Activated CD8-positive, alpha-beta memory T cell treated with anti-CD3 and anti-CD28 coated beads for 48 hours (primary cell): ENCODE measurements at regions not wholly inside any gene's neighbourhood (a gene's known extent, or its start where the extent isn't known, plus 50 kb on each side); places are given as distances from the start of the nearest gene placed in this dataset.
"Not testable (repeated sequence)": the region's sequence is repeated elsewhere in the genome, so short reads cannot be mapped to it uniquely, and the experiment has no call there.

Experiments used
- DNase-seq, 3 experiments: peaks; one replicate each; pipeline ENCODE4 v3.0.0-alpha.2; 2020; ENCODE audit warnings: low read depth in 2 of 3, low spot score in 2 of 3

DNA sequence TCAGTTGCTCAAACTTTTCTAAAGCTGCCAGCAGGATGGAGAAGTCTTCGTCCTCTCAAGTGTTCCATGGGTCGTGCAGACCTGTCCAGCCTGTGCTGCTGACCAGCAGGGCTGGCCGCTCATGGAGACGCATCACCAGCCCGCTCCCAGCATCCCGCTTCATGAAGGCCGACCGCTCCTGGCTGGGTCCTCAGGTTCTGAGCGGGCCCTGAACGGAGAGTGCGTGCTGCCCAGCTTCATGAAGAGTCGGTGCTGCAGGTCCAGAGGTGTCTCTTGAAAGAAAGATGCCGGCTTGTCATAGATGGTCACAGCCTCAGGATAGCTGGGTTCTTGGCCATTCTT, 75.8 kb upstream of the KCNAB1 start:
- no peak for DNase-seq

GRCh38 chr3:156048483-156048882, 71.9 kb upstream of the KCNAB1 start:
- not testable (repeated sequence) for DNase-seq

GRCh38 chr3:156050918-156051317, 69.5 kb upstream of the KCNAB1 start:
- DNase-seq, result no peak

DNA sequence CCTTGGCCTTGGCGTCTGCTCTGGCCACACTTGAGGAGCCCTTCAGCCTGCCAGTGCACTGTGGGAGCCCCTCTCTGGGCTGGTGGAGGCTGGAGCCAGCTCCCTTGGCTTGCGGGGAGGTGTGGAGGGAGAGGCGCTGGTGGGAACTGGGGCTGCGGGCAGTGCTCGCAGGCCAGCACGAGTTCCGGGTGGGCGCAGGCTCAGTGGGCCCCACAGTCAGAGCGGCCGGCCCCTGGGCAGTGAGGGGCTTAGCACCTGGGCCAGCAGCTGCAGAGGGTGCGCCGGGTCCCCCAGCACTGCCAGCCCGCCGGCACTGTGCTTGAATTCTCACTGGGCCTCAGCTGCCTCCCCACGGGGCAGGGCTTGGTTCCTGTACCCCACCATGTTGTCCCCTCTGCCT, 68.7 kb upstream of the KCNAB1 start:
- no peak for DNase-seq

DNA sequence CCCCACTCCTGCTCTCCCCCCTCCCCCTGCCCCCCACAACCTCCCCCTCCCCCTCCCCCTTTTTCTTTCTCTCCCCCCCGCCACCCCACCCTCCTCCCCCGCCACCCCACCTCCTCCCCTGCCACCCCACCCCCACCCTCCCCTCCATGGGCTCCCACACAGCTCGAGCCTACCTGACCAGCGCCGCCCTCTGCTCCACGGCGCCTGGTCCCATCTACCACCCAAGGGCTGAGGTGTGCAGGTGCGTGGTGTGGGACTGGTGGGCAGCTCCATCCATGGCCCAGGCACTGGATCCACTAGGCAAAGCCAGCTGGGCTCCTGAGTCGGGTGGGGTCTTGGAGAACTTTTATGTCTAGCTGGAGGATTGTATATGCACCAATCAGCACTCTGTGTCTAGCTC, 68.3 kb upstream of the KCNAB1 start:
- no peak for DNase-seq

GRCh38 chr3:156059950-156060501, 60.4 kb upstream of the KCNAB1 start:
- no peak for DNase-seq

DNA sequence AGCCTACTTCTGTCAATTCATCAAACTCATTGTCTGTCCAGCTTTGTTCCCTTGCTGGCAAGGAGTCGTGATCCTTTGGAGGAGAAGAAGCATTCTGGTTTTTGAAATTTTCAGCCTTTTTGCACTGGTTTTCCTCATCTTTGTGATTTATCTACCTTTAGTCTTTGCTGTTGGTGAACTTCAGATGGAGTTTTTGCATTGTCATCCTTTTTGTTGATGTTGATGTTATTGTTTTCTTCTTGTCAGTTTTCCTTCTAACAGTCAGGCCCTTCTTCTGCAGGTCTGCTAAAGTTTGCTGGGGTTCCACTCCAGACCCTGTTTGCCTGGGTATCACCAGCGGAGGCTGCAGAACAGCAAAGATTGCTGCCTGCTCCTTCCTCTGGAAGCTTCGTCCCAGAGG, 52.2 kb upstream of the KCNAB1 start:
- not testable (repeated sequence) for DNase-seq

- no peak for DNase-seq
Observed at GRCh38 chr3:156070028-156070427, 50.4 kb upstream of the KCNAB1 start.
